Hepatocyte (in vitro differentiated cells): ENCODE measurements at regions not wholly inside any gene's neighbourhood (a gene's known extent, or its start where the extent isn't known, plus 50 kb on each side); places are given as distances from the start of the nearest gene placed in this dataset.

Experiments used
- CTCF ChIP-seq: fragments of 200-600 bp; sonication (generic); IDR thresholded peaks from 2 replicates; pipeline ENCODE4 v1.5.1; 2016; ENCODE audit warnings: antibody characterized with exemption, mild to moderate bottlenecking; ENCODE audit not compliant: poor library complexity
- EZH2 ChIP-seq: fragments of 200-600 bp; sonication (generic); IDR thresholded peaks from 2 replicates; pipeline ENCODE4 v1.6.1; 2016; ENCODE audit warnings: antibody characterized with exemption, mild to moderate bottlenecking, borderline replicate concordance

GRCh38 chr11:122426073-122426472 is 229.4 kb upstream of the UBASH3B start:
- TF ChIP-seq CTCF (no peak), EZH2 (no peak)
